Left ventricle myocardium inferior (tissue), 1 donor: ENCODE measurements at regions not wholly inside any gene's neighbourhood (a gene's known extent, or its start where the extent isn't known, plus 50 kb on each side); places are given as distances from the start of the nearest gene placed in this dataset.

Experiments
- DNase-seq: peaks from one replicate; pipeline ENCODE4 v3.0.0-alpha.2; 2020
- H3K27ac ChIP-seq: fragments of 200-600 bp; replicated peaks from 2 replicates; pipeline ENCODE4 v1.8.0; 2021
- H3K27me3 ChIP-seq: fragments of 200-600 bp; 2 replicates; pipeline ENCODE4 v1.8.0; 2021; ENCODE audit warnings: low read depth
- H3K36me3 ChIP-seq: fragments of 200-600 bp; 2 replicates; pipeline ENCODE4 v1.8.0; 2021
- H3K4me1 ChIP-seq: fragments of 200-600 bp; 2 replicates; pipeline ENCODE4 v1.8.0; 2021
- H3K4me3 ChIP-seq: fragments of 200-600 bp; 2 replicates; pipeline ENCODE4 v1.8.0; 2021; ENCODE audit warnings: mild to moderate bottlenecking, moderate library complexity
- H3K9me3 ChIP-seq: fragments of 200-600 bp; replicated peaks from 2 replicates; pipeline ENCODE4 v1.8.0; 2021
- CTCF ChIP-seq: fragments of 200-600 bp; IDR thresholded peaks from 2 replicates; pipeline ENCODE4 v1.8.0; 2021; ENCODE audit warnings: antibody characterized with exemption, mild to moderate bottlenecking, borderline replicate concordance
- intact Hi-C: fragments of 100-400 bp; cut with micrococcal nuclease; formaldehyde crosslinking; loops from one replicate; pipeline ENCODE4 v1.11.0; 2022
- donor health status: DM: no; HTN: yes; CAD: no; lungs with severe emphysema.

GRCh38 chr9:106526716-106527204 lies 336.2 kb upstream of the ZNF462 start:
- no peaks in the 10 kb centered on the region for H3K27me3 ChIP-seq
- no peaks in the 10 kb centered on the region for H3K36me3 ChIP-seq
- DNase-seq, result no peak
- H3K4me1 ChIP-seq, result peaks cover 2% of the 10 kb centered on the region
- H3K9me3 ChIP-seq, result no peaks in the 10 kb centered on the region
- H3K4me3 ChIP-seq, result no peak overlapping the region
- H3K27ac ChIP-seq, result no peak overlapping the region
- intact Hi-C loops, result no loop called here
- TF ChIP-seq CTCF, result no peak

- intact Hi-C loops, result no loop called here
Measured at GRCh38 chr9:106528158-106528557, 334.8 kb upstream of the ZNF462 start.

GRCh38 chr9:106529616-106530015 lies 333.4 kb upstream of the ZNF462 start:
- no peaks in the 10 kb centered on the region for H3K9me3 ChIP-seq
- H3K27ac ChIP-seq, result no peak overlapping the region
- intact Hi-C loops, result no loop called here
- peaks cover 13% of the 10 kb centered on the region for H3K4me1 ChIP-seq
- no peak overlapping the region for H3K4me3 ChIP-seq
- no peaks in the 10 kb centered on the region for H3K36me3 ChIP-seq
- H3K27me3 ChIP-seq, result no peaks in the 10 kb centered on the region
- no peak for TF ChIP-seq CTCF
- DNase-seq, result no peak

More at GRCh38 chr9:106528158-106528557, 334.8 kb upstream of the ZNF462 start:
- no peak for DNase-seq
- Histone ChIP-seq H3K4me1 (peaks cover 12% of the 10 kb centered on the region), H3K9me3 (no peaks in the 10 kb centered on the region), H3K27ac (no peak overlapping the region), H3K4me3 (no peak overlapping the region), H3K27me3 (no peaks in the 10 kb centered on the region), H3K36me3 (no peaks in the 10 kb centered on the region)
- no peak for TF ChIP-seq CTCF

GRCh38 chr9:106531491-106531890 lies 331.5 kb upstream of the ZNF462 start:
- Histone ChIP-seq H3K4me1 (peaks cover 25% of the 10 kb centered on the region), H3K9me3 (no peaks in the 10 kb centered on the region), H3K27me3 (no peaks in the 10 kb centered on the region), H3K4me3 (no peak overlapping the region), H3K36me3 (no peaks in the 10 kb centered on the region), H3K27ac (no peak overlapping the region)
- intact Hi-C loops, result no loop called here
- TF ChIP-seq CTCF, result no peak
- DNase-seq, result no peak

- Histone ChIP-seq H3K36me3 (no peaks in the 10 kb centered on the region), H3K4me1 (peaks cover 25% of the 10 kb centered on the region), H3K27me3 (no peaks in the 10 kb centered on the region), H3K4me3 (no peak overlapping the region), H3K9me3 (no peaks in the 10 kb centered on the region), H3K27ac (no peak overlapping the region)
- no peak for DNase-seq
- intact Hi-C loops, result no loop called here
- no peak for TF ChIP-seq CTCF
Measured at GRCh38 chr9:106532306-106533015, 330.5 kb upstream of the ZNF462 start.
